Smooth muscle cell (in vitro differentiated cells): ENCODE measurements at regions not wholly inside any gene's neighbourhood (a gene's known extent, or its start where the extent isn't known, plus 50 kb on each side); places are given as distances from the start of the nearest gene placed in this dataset.

Source experiments
- DNase-seq: peaks from one replicate; lab custom pipeline; 2025; ENCODE audit not compliant: unreplicated experiment; lab: John Stamatoyannopoulos, UW
- H2AFZ ChIP-seq: fragments of 200-600 bp; sonication (generic); 2 replicates; pipeline ENCODE4 v1.6.0; 2016; ENCODE audit warnings: antibody characterized with exemption, low read depth, mild to moderate bottlenecking
- H3F3A ChIP-seq: fragments of 200-600 bp; sonication (generic); 2 replicates; pipeline ENCODE4 v1.6.0; 2017; ENCODE audit warnings: antibody characterized with exemption, low read depth
- H3K27ac ChIP-seq: fragments of 200-600 bp; sonication (generic); 2 replicates; pipeline ENCODE4 v1.5.1; 2016; ENCODE audit warnings: low read depth, mild to moderate bottlenecking
- H3K27me3 ChIP-seq: fragments of 200-600 bp; sonication (generic); 2 replicates; pipeline ENCODE4 v1.6.1; 2016; ENCODE audit warnings: low read depth, mild to moderate bottlenecking
- H3K36me3 ChIP-seq: fragments of 200-600 bp; sonication (generic); 2 replicates; pipeline ENCODE4 v1.5.1; 2016; ENCODE audit warnings: low read depth
- H3K4me1 ChIP-seq: fragments of 200-600 bp; sonication (generic); 2 replicates; pipeline ENCODE4 v1.5.1; 2016; ENCODE audit warnings: low read depth
- H3K4me2 ChIP-seq: fragments of 200-600 bp; sonication (generic); 2 replicates; pipeline ENCODE4 v1.6.0; 2016; ENCODE audit warnings: mild to moderate bottlenecking
- H3K4me3 ChIP-seq: fragments of 200-600 bp; sonication (generic); 2 replicates; pipeline ENCODE4 v1.5.1; 2016; ENCODE audit warnings: mild to moderate bottlenecking
- H3K79me2 ChIP-seq: fragments of 200-600 bp; sonication (generic); 2 replicates; pipeline ENCODE4 v1.6.0; 2016; ENCODE audit warnings: low read depth, mild to moderate bottlenecking
- H3K9ac ChIP-seq: fragments of 200-600 bp; sonication (generic); 2 replicates; pipeline ENCODE4 v1.6.0; 2016; ENCODE audit warnings: low read depth
- H3K9me3 ChIP-seq: fragments of 200-600 bp; sonication (generic); replicated peaks from 2 replicates; pipeline ENCODE4 v1.5.1; 2016; ENCODE audit warnings: low read depth
- H4K20me1 ChIP-seq: fragments of 200-600 bp; sonication (generic); 2 replicates; pipeline ENCODE4 v1.6.0; 2016; ENCODE audit warnings: low read depth
- WGBS: methylation state at CpG from one replicate; pipeline ENCODE4 v1.1.7; 2016; ENCODE audit warnings: low lambda C conversion rate; 5-methylcytosine and 5-hydroxymethylcytosine counted together
- TF ChIP-seq, protein P1 (sequence below): fragments of 200-600 bp; sonication (generic); IDR thresholded peaks from 2 replicates; pipeline ENCODE4 v1.5.1; 2017; ENCODE audit warnings: borderline replicate concordance, mild to moderate bottlenecking, antibody characterized with exemption; ENCODE audit not compliant: insufficient read depth, poor library complexity, severe bottlenecking

DNA sequence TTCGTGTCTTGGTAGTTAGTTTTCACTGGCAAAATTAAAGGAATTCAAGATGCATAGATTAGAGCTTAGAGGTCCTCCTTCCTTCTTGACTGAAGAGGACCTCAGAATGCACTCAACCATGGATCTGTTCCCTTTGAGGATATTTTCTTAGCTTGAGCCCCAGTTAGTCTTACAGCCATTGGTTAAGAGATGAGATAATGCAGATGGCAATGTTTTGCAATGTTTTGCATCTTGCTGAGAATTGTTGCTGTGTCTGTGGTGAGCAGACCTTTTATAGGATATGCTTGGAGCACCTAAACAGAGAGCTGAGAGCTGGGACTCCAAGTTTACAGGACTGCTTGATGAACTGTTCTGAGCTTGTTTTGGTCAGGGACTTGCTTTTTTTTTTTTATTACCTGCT lies 107.5 kb downstream of the TMEM170B start:
- Histone ChIP-seq H3K4me3 (no peak overlapping the region), H3K9me3 (no peaks in the 10 kb centered on the region), H4K20me1 (no peaks in the 10 kb centered on the region), H3K27ac (no peak overlapping the region), H3K36me3 (no peaks in the 10 kb centered on the region), H3K27me3 (no peaks in the 10 kb centered on the region), H2AFZ (no peak overlapping the region), H3K4me1 (peaks cover 6% of the 10 kb centered on the region), H3K4me2 (no peak overlapping the region), H3K9ac (no peak overlapping the region), H3K79me2 (no peaks in the 10 kb centered on the region), H3F3A (no peaks in the 10 kb centered on the region)
- TF ChIP-seq, protein P1, sequence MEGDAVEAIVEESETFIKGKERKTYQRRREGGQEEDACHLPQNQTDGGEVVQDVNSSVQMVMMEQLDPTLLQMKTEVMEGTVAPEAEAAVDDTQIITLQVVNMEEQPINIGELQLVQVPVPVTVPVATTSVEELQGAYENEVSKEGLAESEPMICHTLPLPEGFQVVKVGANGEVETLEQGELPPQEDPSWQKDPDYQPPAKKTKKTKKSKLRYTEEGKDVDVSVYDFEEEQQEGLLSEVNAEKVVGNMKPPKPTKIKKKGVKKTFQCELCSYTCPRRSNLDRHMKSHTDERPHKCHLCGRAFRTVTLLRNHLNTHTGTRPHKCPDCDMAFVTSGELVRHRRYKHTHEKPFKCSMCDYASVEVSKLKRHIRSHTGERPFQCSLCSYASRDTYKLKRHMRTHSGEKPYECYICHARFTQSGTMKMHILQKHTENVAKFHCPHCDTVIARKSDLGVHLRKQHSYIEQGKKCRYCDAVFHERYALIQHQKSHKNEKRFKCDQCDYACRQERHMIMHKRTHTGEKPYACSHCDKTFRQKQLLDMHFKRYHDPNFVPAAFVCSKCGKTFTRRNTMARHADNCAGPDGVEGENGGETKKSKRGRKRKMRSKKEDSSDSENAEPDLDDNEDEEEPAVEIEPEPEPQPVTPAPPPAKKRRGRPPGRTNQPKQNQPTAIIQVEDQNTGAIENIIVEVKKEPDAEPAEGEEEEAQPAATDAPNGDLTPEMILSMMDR: no peak
- no peak for DNase-seq
- WGBS: 64% methylated on average over 1 of the region's 1 CpG

DNA sequence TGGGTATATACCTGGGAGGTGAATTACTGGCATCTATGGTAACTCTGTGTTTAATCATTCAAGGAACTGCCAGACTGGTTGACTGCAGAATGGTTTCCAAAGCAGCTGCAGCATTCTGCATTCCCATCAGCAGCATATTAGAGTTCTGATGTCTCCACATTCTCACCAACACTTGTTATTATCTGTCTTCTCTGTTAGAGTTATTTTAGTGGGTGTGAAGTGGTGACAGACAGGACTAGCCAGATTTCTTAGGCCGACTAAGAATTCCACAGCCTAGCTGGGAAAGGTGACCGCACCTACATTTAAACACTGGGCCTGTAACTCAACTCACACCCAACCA lies 110.9 kb downstream of the TMEM170B start:
- TF ChIP-seq, protein P1: no peak
- Histone ChIP-seq H3K27ac (no peak overlapping the region), H3K9me3 (no peaks in the 10 kb centered on the region), H3K36me3 (no peaks in the 10 kb centered on the region), H3K9ac (no peak overlapping the region), H3K4me3 (no peak overlapping the region), H2AFZ (no peak overlapping the region), H3K27me3 (no peaks in the 10 kb centered on the region), H3K4me1 (peaks cover 20% of the 10 kb centered on the region), H3K4me2 (no peak overlapping the region), H3K79me2 (no peaks in the 10 kb centered on the region), H4K20me1 (no peaks in the 10 kb centered on the region), H3F3A (peaks cover 7% of the 10 kb centered on the region)
- WGBS: 37% methylated on average over 2 of the region's 2 CpGs
- DNase-seq: no peak

DNA sequence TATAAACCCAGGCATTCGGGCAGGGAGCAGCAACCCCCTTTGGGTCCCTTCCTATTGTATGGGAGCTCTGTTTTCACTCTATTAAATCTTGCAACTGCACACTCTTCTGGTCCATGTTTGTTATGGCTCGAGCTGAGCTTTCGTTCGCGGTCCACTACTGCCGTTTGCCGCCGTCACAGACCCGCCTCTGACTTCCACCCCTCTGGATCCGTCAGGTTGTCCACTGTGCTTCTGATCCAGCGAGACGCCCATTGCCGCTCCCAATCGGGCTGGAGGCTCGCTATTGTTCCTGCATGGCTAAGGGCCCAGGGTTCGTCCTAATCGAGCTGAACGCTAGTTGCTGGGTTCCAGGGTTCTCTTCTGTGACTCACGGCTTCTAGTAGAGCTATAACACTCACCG lies 111.3 kb downstream of the TMEM170B start:
- no peak overlapping the region for H3K4me2 ChIP-seq
- no peak overlapping the region for H3K9ac ChIP-seq
- no peak overlapping the region for H2AFZ ChIP-seq
- H3K4me1 ChIP-seq: peaks cover 20% of the 10 kb centered on the region
- no peaks in the 10 kb centered on the region for H3K27me3 ChIP-seq
- no peaks in the 10 kb centered on the region for H3K36me3 ChIP-seq
- WGBS: 97% methylated on average over 20 of the region's 20 CpGs
- H3K4me3 ChIP-seq: no peak overlapping the region
- TF ChIP-seq, protein P1: no peak
- no peak for DNase-seq
- no peak overlapping the region for H3K27ac ChIP-seq
- no peaks in the 10 kb centered on the region for H3K79me2 ChIP-seq
- no peaks in the 10 kb centered on the region for H3K9me3 ChIP-seq
- H3F3A ChIP-seq: peaks cover 7% of the 10 kb centered on the region
- H4K20me1 ChIP-seq: no peaks in the 10 kb centered on the region

DNA sequence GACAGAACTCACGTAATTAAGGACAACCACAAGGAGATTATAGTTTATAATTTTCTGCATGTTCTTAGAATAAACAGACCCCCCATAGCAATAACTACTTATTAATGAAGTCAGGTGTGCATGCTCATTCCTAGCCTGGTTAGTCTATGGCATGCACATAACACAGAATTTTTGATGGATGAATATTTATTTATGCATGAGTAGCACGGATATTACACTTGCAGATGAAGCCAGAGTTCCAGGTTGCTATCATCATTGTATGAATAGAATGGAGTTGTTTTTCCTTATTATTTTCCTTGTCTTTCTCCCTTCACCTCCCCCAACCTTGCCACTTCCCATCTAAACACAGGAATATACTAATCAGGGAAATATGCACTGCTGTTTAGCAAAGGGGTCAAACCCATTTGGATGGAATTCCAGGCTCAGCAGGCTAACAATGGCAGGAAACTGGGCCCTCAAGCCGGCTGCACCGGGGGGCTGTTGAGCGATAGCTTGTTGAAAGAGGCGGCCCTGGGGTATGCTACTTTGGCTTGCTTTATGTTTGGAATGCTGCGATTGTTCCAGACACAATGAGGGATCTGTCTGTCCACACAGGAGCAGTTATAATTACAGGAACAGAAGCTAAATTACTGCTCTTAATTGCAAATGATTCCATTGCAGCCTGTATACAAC lies 112.6 kb downstream of the TMEM170B start:
- Histone ChIP-seq H3K27me3 (no peaks in the 10 kb centered on the region), H3K9me3 (no peaks in the 10 kb centered on the region), H3K4me1 (peaks cover 24% of the 10 kb centered on the region), H3F3A (peaks cover 7% of the 10 kb centered on the region), H3K79me2 (no peaks in the 10 kb centered on the region), H4K20me1 (no peaks in the 10 kb centered on the region), H3K9ac (no peak overlapping the region), H3K4me3 (no peak overlapping the region), H3K4me2 (peak overlapping the region; percentile 8), H3K36me3 (no peaks in the 10 kb centered on the region), H3K27ac (no peak overlapping the region), H2AFZ (peak overlapping the region; percentile 48)
- DNase-seq: no peak
- 41% methylated on average over 7 of the region's 7 CpGs for WGBS
- TF ChIP-seq, protein P1: no peak
